WTC11 (cell line): ENCODE measurements at regions not wholly inside any gene's neighbourhood (a gene's known extent, or its start where the extent isn't known, plus 50 kb on each side); places are given as distances from the start of the nearest gene placed in this dataset.

Experiments used
- ATAC-seq: fragments of 200-7000 bp; cut with Tn5 transposase; 2 replicates; pipeline ENCODE4 v1.10.0; 2021; ENCODE audit warnings: mild to moderate bottlenecking, moderate library complexity
- CTCF ChIA-PET: fragments of 300-600 bp; sonication (Branson Sonifier 250); formaldehyde crosslinking; loops from one replicate; lab custom pipeline; 2021; ENCODE audit warnings: antibody characterized with exemption; lab: Charles Lee
- POLR2A ChIA-PET: fragments of 350-600 bp; sonication (Branson Sonifier 250); formaldehyde crosslinking; loops from one replicate; lab custom pipeline; 2021; ENCODE audit warnings: antibody characterized with exemption; lab: Charles Lee
- DNase-seq: peaks from one replicate; pipeline ENCODE4 v3.0.0; 2021; ENCODE audit warnings: low spot score
- H3K27ac Mint-ChIP-seq: 2 replicates; pipeline ENCODE4 v1.8.0; 2021; ENCODE audit warnings: mixed read lengths
- H3K27me3 Mint-ChIP-seq: 2 replicates; pipeline ENCODE4 v1.8.0; 2021; ENCODE audit warnings: low read depth, mild to moderate bottlenecking, moderate library complexity, mixed read lengths
- H3K36me3 Mint-ChIP-seq: 2 replicates; pipeline ENCODE4 v1.8.0; 2021; ENCODE audit warnings: mixed read lengths
- H3K4me1 Mint-ChIP-seq: 2 replicates; pipeline ENCODE4 v1.8.0; 2022; ENCODE audit warnings: mixed read lengths
- H3K4me3 Mint-ChIP-seq: 2 replicates; pipeline ENCODE4 v1.8.0; 2021; ENCODE audit warnings: mild to moderate bottlenecking, moderate library complexity, mixed read lengths
- H3K9me3 Mint-ChIP-seq: 2 replicates; pipeline ENCODE4 v1.8.0; 2021; ENCODE audit warnings: mixed read lengths
- CREM ChIP-seq: sonication (generic); formaldehyde crosslinking; IDR thresholded peaks from 2 replicates; pipeline ENCODE4 v1.8.1; 2022; ENCODE audit warnings: mild to moderate bottlenecking, missing genetic modification reagents, moderate library complexity
- FOXP1 ChIP-seq: sonication (generic); formaldehyde crosslinking; IDR thresholded peaks from 2 replicates; pipeline ENCODE4 v1.8.0; 2022; ENCODE audit warnings: missing genetic modification reagents, mild to moderate bottlenecking, moderate library complexity, borderline replicate concordance
- GTF2I ChIP-seq: fragments of 250-450 bp; sonication (Bioruptor Pico); conservative IDR thresholded peaks from 2 replicates; pipeline ENCODE4 v1.4.0; 2021; ENCODE audit warnings: mild to moderate bottlenecking
- NFATC4 ChIP-seq: fragments of 250-450 bp; sonication (Bioruptor Pico); IDR thresholded peaks from 2 replicates; pipeline ENCODE4 v1.9.0; 2021; ENCODE audit warnings: mild to moderate bottlenecking
- PRRX2 ChIP-seq: fragments of 250-450 bp; sonication (Bioruptor Pico); IDR thresholded peaks from 2 replicates; pipeline ENCODE4 v1.8.0; 2021; ENCODE audit warnings: mild to moderate bottlenecking
- ZBTB21 ChIP-seq: sonication (generic); formaldehyde crosslinking; IDR thresholded peaks from 2 replicates; pipeline ENCODE4 v1.8.1; 2023; ENCODE audit warnings: mild to moderate bottlenecking, missing genetic modification reagents, borderline replicate concordance
- TF ChIP-seq, protein P1 (sequence below): sonication (generic); formaldehyde crosslinking; IDR thresholded peaks from 2 replicates; pipeline ENCODE4 v1.8.1; 2022; ENCODE audit warnings: mild to moderate bottlenecking, moderate library complexity, missing genetic modification reagents
- TF ChIP-seq, protein P2 (sequence below): sonication (generic); formaldehyde crosslinking; IDR thresholded peaks from 2 replicates; pipeline ENCODE4 v1.8.0; 2023; ENCODE audit warnings: mild to moderate bottlenecking, missing genetic modification reagents
- TF ChIP-seq, protein P3 (sequence below): sonication (generic); formaldehyde crosslinking; IDR thresholded peaks from 2 replicates; pipeline ENCODE4 v1.8.0; 2022; ENCODE audit warnings: missing genetic modification reagents
- TF ChIP-seq, protein P4 (sequence below): sonication (generic); formaldehyde crosslinking; conservative IDR thresholded peaks from 2 replicates; pipeline ENCODE4 v1.8.1; 2023; ENCODE audit warnings: mild to moderate bottlenecking, low read depth, missing genetic modification reagents, moderate library complexity
- TF ChIP-seq, protein P5 (sequence below): fragments of 250-450 bp; sonication (Bioruptor Pico); IDR thresholded peaks from 2 replicates; pipeline ENCODE4 v2.1.2; 2022; ENCODE audit warnings: mild to moderate bottlenecking, moderate library complexity
- TF ChIP-seq, protein P6 (sequence below): sonication (generic); formaldehyde crosslinking; IDR thresholded peaks from 2 replicates; pipeline ENCODE4 v1.8.1; 2023; ENCODE audit warnings: mild to moderate bottlenecking, moderate library complexity, missing genetic modification reagents
- TF ChIP-seq, protein P7 (sequence below): sonication (generic); formaldehyde crosslinking; IDR thresholded peaks from 2 replicates; pipeline ENCODE4 v1.8.0; 2022; ENCODE audit warnings: mild to moderate bottlenecking, missing genetic modification reagents
- TF ChIP-seq, protein P8 (sequence below): sonication (generic); formaldehyde crosslinking; IDR thresholded peaks from 2 replicates; pipeline ENCODE4 v1.8.1; 2022; ENCODE audit warnings: mild to moderate bottlenecking, missing genetic modification reagents, moderate library complexity, borderline replicate concordance
- TF ChIP-seq, protein P9 (sequence below): sonication (generic); formaldehyde crosslinking; IDR thresholded peaks from 2 replicates; pipeline ENCODE4 v1.8.0; 2022; ENCODE audit warnings: mild to moderate bottlenecking, missing genetic modification reagents

DNA sequence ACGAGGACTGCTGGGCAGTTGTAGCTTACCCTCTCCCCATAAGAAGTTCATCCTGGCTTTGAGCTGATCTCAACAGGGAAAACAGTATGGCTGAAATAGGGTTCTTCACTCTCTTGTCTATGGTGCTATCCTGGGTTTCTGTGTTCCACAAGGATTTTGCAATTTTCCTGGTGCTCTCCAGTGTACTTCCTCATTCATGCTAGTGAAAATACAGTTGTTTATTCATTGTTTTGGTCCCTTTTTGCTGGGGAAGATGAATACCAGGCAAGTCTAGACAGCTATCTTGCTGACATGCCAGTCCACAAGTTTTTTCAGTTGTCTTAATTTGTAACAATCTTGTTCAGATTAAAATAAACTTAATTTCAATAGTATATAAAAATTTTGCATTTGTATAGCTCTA is 306.5 kb downstream of the DLEU7 start:
- POLR2A ChIA-PET, result interaction anchor here (0.5 kb wide), 1 partner anchor 408 kb away, joined by 4 read pairs; no protein-coding TSS in a partner anchor
- Mint-ChIP-seq H3K9me3 (peaks cover 54% of the 10 kb centered on the region), H3K27ac (no peak overlapping the region), H3K4me3 (no peak overlapping the region), H3K27me3 (no peaks in the 10 kb centered on the region), H3K4me1 (peaks cover 3% of the 10 kb centered on the region), H3K36me3 (peaks cover 40% of the 10 kb centered on the region)
- CTCF ChIA-PET, result no interaction called here
- ATAC-seq (no peak), DNase-seq (no peak)
- no peak for TF ChIP-seq FOXP1 (CRISPR knock-in tag)
- TF ChIP-seq, protein P1, sequence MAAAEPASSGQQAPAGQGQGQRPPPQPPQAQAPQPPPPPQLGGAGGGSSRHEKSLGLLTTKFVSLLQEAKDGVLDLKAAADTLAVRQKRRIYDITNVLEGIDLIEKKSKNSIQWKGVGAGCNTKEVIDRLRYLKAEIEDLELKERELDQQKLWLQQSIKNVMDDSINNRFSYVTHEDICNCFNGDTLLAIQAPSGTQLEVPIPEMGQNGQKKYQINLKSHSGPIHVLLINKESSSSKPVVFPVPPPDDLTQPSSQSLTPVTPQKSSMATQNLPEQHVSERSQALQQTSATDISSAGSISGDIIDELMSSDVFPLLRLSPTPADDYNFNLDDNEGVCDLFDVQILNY (CRISPR knock-in tag), result no peak
- TF ChIP-seq, protein P2, sequence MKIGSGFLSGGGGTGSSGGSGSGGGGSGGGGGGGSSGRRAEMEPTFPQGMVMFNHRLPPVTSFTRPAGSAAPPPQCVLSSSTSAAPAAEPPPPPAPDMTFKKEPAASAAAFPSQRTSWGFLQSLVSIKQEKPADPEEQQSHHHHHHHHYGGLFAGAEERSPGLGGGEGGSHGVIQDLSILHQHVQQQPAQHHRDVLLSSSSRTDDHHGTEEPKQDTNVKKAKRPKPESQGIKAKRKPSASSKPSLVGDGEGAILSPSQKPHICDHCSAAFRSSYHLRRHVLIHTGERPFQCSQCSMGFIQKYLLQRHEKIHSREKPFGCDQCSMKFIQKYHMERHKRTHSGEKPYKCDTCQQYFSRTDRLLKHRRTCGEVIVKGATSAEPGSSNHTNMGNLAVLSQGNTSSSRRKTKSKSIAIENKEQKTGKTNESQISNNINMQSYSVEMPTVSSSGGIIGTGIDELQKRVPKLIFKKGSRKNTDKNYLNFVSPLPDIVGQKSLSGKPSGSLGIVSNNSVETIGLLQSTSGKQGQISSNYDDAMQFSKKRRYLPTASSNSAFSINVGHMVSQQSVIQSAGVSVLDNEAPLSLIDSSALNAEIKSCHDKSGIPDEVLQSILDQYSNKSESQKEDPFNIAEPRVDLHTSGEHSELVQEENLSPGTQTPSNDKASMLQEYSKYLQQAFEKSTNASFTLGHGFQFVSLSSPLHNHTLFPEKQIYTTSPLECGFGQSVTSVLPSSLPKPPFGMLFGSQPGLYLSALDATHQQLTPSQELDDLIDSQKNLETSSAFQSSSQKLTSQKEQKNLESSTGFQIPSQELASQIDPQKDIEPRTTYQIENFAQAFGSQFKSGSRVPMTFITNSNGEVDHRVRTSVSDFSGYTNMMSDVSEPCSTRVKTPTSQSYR, result no peak
- TF ChIP-seq, protein P3, sequence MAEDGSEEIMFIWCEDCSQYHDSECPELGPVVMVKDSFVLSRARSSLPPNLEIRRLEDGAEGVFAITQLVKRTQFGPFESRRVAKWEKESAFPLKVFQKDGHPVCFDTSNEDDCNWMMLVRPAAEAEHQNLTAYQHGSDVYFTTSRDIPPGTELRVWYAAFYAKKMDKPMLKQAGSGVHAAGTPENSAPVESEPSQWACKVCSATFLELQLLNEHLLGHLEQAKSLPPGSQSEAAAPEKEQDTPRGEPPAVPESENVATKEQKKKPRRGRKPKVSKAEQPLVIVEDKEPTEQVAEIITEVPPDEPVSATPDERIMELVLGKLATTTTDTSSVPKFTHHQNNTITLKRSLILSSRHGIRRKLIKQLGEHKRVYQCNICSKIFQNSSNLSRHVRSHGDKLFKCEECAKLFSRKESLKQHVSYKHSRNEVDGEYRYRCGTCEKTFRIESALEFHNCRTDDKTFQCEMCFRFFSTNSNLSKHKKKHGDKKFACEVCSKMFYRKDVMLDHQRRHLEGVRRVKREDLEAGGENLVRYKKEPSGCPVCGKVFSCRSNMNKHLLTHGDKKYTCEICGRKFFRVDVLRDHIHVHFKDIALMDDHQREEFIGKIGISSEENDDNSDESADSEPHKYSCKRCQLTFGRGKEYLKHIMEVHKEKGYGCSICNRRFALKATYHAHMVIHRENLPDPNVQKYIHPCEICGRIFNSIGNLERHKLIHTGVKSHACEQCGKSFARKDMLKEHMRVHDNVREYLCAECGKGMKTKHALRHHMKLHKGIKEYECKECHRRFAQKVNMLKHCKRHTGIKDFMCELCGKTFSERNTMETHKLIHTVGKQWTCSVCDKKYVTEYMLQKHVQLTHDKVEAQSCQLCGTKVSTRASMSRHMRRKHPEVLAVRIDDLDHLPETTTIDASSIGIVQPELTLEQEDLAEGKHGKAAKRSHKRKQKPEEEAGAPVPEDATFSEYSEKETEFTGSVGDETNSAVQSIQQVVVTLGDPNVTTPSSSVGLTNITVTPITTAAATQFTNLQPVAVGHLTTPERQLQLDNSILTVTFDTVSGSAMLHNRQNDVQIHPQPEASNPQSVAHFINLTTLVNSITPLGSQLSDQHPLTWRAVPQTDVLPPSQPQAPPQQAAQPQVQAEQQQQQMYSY (CRISPR knock-in tag), result no peak
- no peak for TF ChIP-seq GTF2I (CRISPR knock-in tag)
- TF ChIP-seq, protein P4, sequence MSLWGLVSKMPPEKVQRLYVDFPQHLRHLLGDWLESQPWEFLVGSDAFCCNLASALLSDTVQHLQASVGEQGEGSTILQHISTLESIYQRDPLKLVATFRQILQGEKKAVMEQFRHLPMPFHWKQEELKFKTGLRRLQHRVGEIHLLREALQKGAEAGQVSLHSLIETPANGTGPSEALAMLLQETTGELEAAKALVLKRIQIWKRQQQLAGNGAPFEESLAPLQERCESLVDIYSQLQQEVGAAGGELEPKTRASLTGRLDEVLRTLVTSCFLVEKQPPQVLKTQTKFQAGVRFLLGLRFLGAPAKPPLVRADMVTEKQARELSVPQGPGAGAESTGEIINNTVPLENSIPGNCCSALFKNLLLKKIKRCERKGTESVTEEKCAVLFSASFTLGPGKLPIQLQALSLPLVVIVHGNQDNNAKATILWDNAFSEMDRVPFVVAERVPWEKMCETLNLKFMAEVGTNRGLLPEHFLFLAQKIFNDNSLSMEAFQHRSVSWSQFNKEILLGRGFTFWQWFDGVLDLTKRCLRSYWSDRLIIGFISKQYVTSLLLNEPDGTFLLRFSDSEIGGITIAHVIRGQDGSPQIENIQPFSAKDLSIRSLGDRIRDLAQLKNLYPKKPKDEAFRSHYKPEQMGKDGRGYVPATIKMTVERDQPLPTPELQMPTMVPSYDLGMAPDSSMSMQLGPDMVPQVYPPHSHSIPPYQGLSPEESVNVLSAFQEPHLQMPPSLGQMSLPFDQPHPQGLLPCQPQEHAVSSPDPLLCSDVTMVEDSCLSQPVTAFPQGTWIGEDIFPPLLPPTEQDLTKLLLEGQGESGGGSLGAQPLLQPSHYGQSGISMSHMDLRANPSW (CRISPR knock-in tag), result no peak
- no peak for TF ChIP-seq ZBTB21 (CRISPR knock-in tag)
- TF ChIP-seq, protein P5, sequence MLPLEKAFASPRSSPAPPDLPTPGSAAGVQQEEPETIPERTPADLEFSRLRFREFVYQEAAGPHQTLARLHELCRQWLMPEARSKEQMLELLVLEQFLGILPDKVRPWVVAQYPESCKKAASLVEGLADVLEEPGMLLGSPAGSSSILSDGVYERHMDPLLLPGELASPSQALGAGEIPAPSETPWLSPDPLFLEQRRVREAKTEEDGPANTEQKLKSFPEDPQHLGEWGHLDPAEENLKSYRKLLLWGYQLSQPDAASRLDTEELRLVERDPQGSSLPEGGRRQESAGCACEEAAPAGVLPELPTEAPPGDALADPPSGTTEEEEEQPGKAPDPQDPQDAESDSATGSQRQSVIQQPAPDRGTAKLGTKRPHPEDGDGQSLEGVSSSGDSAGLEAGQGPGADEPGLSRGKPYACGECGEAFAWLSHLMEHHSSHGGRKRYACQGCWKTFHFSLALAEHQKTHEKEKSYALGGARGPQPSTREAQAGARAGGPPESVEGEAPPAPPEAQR (CRISPR knock-in tag), result no peak
- TF ChIP-seq CREM (CRISPR knock-in tag), result no peak
- TF ChIP-seq PRRX2 (CRISPR knock-in tag), result no peak
- TF ChIP-seq, protein P6, sequence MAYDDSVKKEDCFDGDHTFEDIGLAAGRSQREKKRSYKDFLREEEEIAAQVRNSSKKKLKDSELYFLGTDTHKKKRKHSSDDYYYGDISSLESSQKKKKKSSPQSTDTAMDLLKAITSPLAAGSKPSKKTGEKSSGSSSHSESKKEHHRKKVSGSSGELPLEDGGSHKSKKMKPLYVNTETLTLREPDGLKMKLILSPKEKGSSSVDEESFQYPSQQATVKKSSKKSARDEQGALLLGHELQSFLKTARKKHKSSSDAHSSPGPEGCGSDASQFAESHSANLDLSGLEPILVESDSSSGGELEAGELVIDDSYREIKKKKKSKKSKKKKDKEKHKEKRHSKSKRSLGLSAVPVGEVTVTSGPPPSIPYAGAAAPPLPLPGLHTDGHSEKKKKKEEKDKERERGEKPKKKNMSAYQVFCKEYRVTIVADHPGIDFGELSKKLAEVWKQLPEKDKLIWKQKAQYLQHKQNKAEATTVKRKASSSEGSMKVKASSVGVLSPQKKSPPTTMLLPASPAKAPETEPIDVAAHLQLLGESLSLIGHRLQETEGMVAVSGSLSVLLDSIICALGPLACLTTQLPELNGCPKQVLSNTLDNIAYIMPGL (CRISPR knock-in tag), result no peak
- TF ChIP-seq, protein P7, sequence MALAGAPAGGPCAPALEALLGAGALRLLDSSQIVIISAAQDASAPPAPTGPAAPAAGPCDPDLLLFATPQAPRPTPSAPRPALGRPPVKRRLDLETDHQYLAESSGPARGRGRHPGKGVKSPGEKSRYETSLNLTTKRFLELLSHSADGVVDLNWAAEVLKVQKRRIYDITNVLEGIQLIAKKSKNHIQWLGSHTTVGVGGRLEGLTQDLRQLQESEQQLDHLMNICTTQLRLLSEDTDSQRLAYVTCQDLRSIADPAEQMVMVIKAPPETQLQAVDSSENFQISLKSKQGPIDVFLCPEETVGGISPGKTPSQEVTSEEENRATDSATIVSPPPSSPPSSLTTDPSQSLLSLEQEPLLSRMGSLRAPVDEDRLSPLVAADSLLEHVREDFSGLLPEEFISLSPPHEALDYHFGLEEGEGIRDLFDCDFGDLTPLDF (CRISPR knock-in tag), result no peak
- TF ChIP-seq, protein P8, sequence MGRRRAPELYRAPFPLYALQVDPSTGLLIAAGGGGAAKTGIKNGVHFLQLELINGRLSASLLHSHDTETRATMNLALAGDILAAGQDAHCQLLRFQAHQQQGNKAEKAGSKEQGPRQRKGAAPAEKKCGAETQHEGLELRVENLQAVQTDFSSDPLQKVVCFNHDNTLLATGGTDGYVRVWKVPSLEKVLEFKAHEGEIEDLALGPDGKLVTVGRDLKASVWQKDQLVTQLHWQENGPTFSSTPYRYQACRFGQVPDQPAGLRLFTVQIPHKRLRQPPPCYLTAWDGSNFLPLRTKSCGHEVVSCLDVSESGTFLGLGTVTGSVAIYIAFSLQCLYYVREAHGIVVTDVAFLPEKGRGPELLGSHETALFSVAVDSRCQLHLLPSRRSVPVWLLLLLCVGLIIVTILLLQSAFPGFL (CRISPR knock-in tag), result no peak
- TF ChIP-seq, protein P9, sequence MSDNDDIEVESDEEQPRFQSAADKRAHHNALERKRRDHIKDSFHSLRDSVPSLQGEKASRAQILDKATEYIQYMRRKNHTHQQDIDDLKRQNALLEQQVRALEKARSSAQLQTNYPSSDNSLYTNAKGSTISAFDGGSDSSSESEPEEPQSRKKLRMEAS, result no peak
- TF ChIP-seq NFATC4 (CRISPR knock-in tag), result no peak
